ENCODE measurements at regions not wholly inside any gene's neighbourhood (a gene's known extent, or its start where the extent isn't known, plus 50 kb on each side); places are given as distances from the start of the nearest gene placed in this dataset.

GRCh38 chr1:8093221-8093980 lies 67.3 kb upstream of the ERRFI1 start:
- TF ChIP-seq CTCF (conservative IDR thresholded peaks at IDR 0.05; ENCODE audit: low read length) (no peak), EZH2phosphoT487 (IDR thresholded peaks at IDR 0.05; ENCODE audit: borderline replicate concordance) (no peak)

Data from Loucy (cell line).